Nephron (organoid): ENCODE measurements at regions not wholly inside any gene's neighbourhood (a gene's known extent, or its start where the extent isn't known, plus 50 kb on each side); places are given as distances from the start of the nearest gene placed in this dataset.

ENCODE experiments used
- H3K27ac Mint-ChIP-seq, 3 experiments: 2 replicates each; pipeline ENCODE4 v1.8.0; 2020; ENCODE audit warnings: mixed read lengths in 3 of 3, mild to moderate bottlenecking in 2 of 3, moderate library complexity in 1 of 3
- H3K27me3 Mint-ChIP-seq: 2 replicates; pipeline ENCODE4 v1.8.0; 2021; ENCODE audit warnings: low read depth, mild to moderate bottlenecking, moderate library complexity, mixed read lengths
- H3K36me3 Mint-ChIP-seq: 2 replicates; pipeline ENCODE4 v1.8.0; 2020; ENCODE audit warnings: low read depth, mixed read lengths
- H3K4me1 Mint-ChIP-seq: 2 replicates; pipeline ENCODE4 v1.8.0; 2020; ENCODE audit warnings: mixed read lengths
- H3K4me3 Mint-ChIP-seq, 3 experiments: 2 replicates each; pipeline ENCODE4 v1.8.0; 2020; ENCODE audit warnings: mild to moderate bottlenecking in 3 of 3, mixed read lengths in 3 of 3, moderate library complexity in 2 of 3
- H3K9me3 Mint-ChIP-seq: 2 replicates; pipeline ENCODE4 v1.8.0; 2020; ENCODE audit warnings: mixed read lengths
- CTCF ChIP-seq, 3 experiments: fragments of 200-600 bp; sonication (generic); IDR thresholded peaks; one replicate each; pipeline ENCODE4 v1.5.0; 2021; ENCODE audit warnings: antibody characterized with exemption in 3 of 3; ENCODE audit not compliant: unreplicated experiment in 3 of 3

GRCh38 chr6:40042232-40042631 is 108.0 kb upstream of the MOCS1 start:
- Mint-ChIP-seq H3K4me1 (no peaks in the 10 kb centered on the region), H3K27ac (no peak overlapping the region), H3K36me3 (no peaks in the 10 kb centered on the region), H3K9me3 (peaks cover 12% of the 10 kb centered on the region), H3K4me3 (no peak overlapping the region), H3K27me3 (peaks cover 28% of the 10 kb centered on the region)
- TF ChIP-seq CTCF (IDR thresholded peaks at IDR 0.05; ENCODE audit: unreplicated experiment in 3 of 3) = no peak

- TF ChIP-seq CTCF (IDR thresholded peaks at IDR 0.05; ENCODE audit: unreplicated experiment in 3 of 3) = no peak
- Mint-ChIP-seq H3K4me3 (no peak overlapping the region), H3K27ac (no peak overlapping the region), H3K4me1 (no peaks in the 10 kb centered on the region), H3K36me3 (no peaks in the 10 kb centered on the region), H3K27me3 (peaks cover 10% of the 10 kb centered on the region), H3K9me3 (peaks cover 12% of the 10 kb centered on the region)
Measured at GRCh38 chr6:40039042-40039441, 104.8 kb upstream of the MOCS1 start.

GRCh38 chr6:40038626-40039025 is 104.4 kb upstream of the MOCS1 start:
- H3K4me1 Mint-ChIP-seq = no peaks in the 10 kb centered on the region
- H3K27me3 Mint-ChIP-seq = peaks cover 7% of the 10 kb centered on the region
- H3K27ac Mint-ChIP-seq = no peak overlapping the region
- no peak overlapping the region for H3K4me3 Mint-ChIP-seq
- TF ChIP-seq CTCF (IDR thresholded peaks at IDR 0.05; ENCODE audit: unreplicated experiment in 3 of 3) = no peak
- no peaks in the 10 kb centered on the region for H3K36me3 Mint-ChIP-seq
- H3K9me3 Mint-ChIP-seq = peaks cover 12% of the 10 kb centered on the region

GRCh38 chr6:40037271-40037670 is 103.0 kb upstream of the MOCS1 start:
- Mint-ChIP-seq H3K27me3 (no peaks in the 10 kb centered on the region), H3K4me3 (no peak overlapping the region), H3K36me3 (no peaks in the 10 kb centered on the region), H3K27ac (no peak overlapping the region), H3K9me3 (peaks cover 12% of the 10 kb centered on the region), H3K4me1 (no peaks in the 10 kb centered on the region)
- TF ChIP-seq CTCF (IDR thresholded peaks at IDR 0.05; ENCODE audit: unreplicated experiment in 3 of 3) = no peak

- H3K36me3 Mint-ChIP-seq = no peaks in the 10 kb centered on the region
Measured at GRCh38 chr6:40036186-40036585, 101.9 kb upstream of the MOCS1 start.

More at GRCh38 chr6:40036186-40036585, 101.9 kb upstream of the MOCS1 start:
- Mint-ChIP-seq H3K27me3 (no peaks in the 10 kb centered on the region), H3K4me3 (no peak overlapping the region), H3K27ac (no peak overlapping the region), H3K4me1 (no peaks in the 10 kb centered on the region), H3K9me3 (peaks cover 4% of the 10 kb centered on the region)
- TF ChIP-seq CTCF (IDR thresholded peaks at IDR 0.05; ENCODE audit: unreplicated experiment in 3 of 3) = no peak
